LNCaP clone FGC (cell line): ENCODE measurements at regions not wholly inside any gene's neighbourhood (a gene's known extent, or its start where the extent isn't known, plus 50 kb on each side); places are given as distances from the start of the nearest gene placed in this dataset.

ENCODE experiments used
- DNase-seq: peaks from one replicate; pipeline ENCODE4 v3.0.0-alpha.2; 2011; ENCODE audit warnings: low read depth
- H3K4me3 ChIP-seq: 2 replicates; pipeline ENCODE4 v1.5.1; 2011; ENCODE audit warnings: mild to moderate bottlenecking, low read depth, low read length, control low read depth
- CTCF ChIP-seq: IDR thresholded peaks from 2 replicates; pipeline ENCODE4 v1.5.1; 2012; ENCODE audit warnings: mild to moderate bottlenecking; ENCODE audit not compliant: control insufficient read depth, insufficient read depth; ENCODE audit errors: extremely low read depth

- no peak for TF ChIP-seq CTCF
- H3K4me3 ChIP-seq, result no peak overlapping the region
- no peak for DNase-seq
Observed at GRCh38 chr5:81846301-81846700, 95.4 kb upstream of the SSBP2 start.

GRCh38 chr5:81843845-81844244 is 92.9 kb upstream of the SSBP2 start:
- H3K4me3 ChIP-seq, result no peak overlapping the region
- TF ChIP-seq CTCF, result no peak
- DNase-seq, result no peak

- TF ChIP-seq CTCF, result no peak
- no peak overlapping the region for H3K4me3 ChIP-seq
- DNase-seq, result peak; percentile 94
Observed at GRCh38 chr5:81842795-81843398, 92.0 kb upstream of the SSBP2 start.

GRCh38 chr5:81839034-81839433 is 88.1 kb upstream of the SSBP2 start:
- H3K4me3 ChIP-seq, result no peak overlapping the region
- DNase-seq, result no peak
- no peak for TF ChIP-seq CTCF

- DNase-seq, result no peak
- no peak overlapping the region for H3K4me3 ChIP-seq
- peak; percentile 21; the same call in 1 of the 2 replicates for TF ChIP-seq CTCF
Observed at GRCh38 chr5:81838307-81838906, 87.5 kb upstream of the SSBP2 start.

GRCh38 chr5:81837667-81838306 is 86.9 kb upstream of the SSBP2 start:
- no peak overlapping the region for H3K4me3 ChIP-seq
- TF ChIP-seq CTCF, result no peak
- DNase-seq, result no peak
